GM12872 (cell line): ENCODE measurements at regions not wholly inside any gene's neighbourhood (a gene's known extent, or its start where the extent isn't known, plus 50 kb on each side); places are given as distances from the start of the nearest gene placed in this dataset.

Source experiments
- TF ChIP-seq, protein P1 (sequence below): IDR thresholded peaks from 3 replicates; pipeline ENCODE4 v1.5.1; 2011; ENCODE audit warnings: low read depth, mild to moderate bottlenecking, low read length, moderate library complexity; ENCODE audit not compliant: insufficient read depth

DNA sequence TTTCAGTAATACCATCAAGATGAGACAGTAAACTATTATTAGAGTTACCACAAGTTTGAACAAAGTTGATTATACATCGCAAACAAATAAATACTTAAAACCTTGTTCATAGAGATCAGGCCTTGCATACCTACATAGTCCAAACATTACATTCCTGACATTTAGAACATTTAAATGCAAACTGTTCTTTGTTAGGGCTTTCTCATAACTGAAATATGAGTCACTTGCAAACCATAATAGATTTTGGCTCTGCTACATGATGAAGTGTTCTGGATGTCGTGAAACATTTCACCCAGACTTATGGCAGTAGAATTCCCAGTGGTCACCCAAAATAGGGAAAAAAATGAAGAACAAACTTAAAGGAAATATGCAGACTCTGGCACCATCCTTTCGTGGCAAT lies 75.0 kb downstream of the FAT4 start:
- TF ChIP-seq, protein P1, sequence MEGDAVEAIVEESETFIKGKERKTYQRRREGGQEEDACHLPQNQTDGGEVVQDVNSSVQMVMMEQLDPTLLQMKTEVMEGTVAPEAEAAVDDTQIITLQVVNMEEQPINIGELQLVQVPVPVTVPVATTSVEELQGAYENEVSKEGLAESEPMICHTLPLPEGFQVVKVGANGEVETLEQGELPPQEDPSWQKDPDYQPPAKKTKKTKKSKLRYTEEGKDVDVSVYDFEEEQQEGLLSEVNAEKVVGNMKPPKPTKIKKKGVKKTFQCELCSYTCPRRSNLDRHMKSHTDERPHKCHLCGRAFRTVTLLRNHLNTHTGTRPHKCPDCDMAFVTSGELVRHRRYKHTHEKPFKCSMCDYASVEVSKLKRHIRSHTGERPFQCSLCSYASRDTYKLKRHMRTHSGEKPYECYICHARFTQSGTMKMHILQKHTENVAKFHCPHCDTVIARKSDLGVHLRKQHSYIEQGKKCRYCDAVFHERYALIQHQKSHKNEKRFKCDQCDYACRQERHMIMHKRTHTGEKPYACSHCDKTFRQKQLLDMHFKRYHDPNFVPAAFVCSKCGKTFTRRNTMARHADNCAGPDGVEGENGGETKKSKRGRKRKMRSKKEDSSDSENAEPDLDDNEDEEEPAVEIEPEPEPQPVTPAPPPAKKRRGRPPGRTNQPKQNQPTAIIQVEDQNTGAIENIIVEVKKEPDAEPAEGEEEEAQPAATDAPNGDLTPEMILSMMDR: no peak

DNA sequence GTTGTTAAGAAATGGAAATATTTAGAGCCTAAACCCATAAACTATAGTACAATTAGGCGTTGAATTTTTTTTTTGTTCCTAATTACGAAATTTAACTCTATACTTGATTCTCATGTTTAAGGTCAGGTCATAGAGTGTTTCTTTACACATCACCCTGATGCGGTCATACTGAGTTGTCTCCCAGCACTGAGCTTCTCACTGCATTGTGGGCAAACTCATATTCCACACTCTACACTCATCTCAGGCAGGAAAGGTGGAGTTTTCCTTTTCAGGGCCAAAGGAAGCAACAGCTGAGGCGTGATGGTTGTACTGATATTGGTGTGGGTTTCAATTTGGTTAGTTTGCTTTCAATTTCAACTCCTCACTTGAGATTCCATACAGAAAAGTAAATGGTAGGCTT lies 75.4 kb downstream of the FAT4 start:
- TF ChIP-seq, protein P1: no peak

DNA sequence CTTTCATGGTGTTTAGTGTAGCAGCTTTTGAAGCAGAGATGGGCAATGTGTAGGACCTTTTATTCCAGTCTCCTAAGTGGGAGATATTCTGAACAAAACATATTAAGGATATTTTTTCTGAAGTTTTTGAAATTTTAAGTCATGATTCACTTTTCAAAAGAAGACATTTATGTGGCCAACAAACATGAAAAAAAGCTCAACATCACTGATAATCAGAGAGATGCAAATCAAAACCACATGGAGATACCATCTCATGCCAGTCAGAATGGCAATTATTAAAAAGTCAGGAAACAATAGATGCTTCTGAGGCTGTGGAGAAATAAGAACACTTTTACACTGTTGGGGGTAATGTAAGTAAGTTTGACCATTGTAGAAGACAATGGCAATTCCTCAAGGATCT lies 76.0 kb downstream of the FAT4 start:
- TF ChIP-seq, protein P1: no peak

DNA sequence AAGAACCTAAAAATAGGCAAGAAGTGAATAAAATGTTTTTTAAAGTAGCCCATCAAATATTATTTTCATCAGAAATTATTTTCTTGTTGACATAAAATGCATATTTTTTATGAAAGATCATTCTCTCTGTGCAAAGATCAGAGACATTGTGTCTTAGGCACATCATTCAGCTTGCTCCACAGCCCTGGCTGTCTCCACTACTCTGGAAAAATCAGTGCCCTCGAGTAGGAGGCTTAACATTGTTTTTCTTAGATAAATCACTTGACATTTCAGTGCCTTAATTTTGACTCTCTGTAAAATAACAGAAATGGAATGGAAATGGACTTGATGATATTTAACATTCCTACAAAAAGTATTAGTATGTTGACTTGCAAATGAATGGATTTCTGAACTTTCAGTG lies 77.9 kb downstream of the FAT4 start:
- TF ChIP-seq, protein P1: no peak

DNA sequence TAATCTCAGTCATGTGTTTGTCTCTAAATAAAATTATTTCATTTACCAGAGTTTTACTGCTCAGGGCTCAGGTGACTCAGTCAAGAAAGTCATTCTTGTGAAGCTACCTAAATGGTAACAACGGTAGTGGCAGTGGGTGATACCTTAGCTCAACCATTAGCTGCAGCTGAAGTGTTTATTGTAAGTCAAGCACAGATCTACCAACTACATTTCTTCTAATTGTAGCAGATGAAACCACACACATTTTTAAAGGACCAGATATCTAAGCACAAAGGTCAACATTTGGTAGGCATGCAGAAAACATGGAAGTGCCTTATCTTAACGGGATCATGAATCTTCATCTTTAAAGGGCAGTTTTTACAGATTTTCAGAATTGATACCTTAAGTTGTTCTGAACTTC lies 79.1 kb downstream of the FAT4 start:
- TF ChIP-seq, protein P1: no peak

DNA sequence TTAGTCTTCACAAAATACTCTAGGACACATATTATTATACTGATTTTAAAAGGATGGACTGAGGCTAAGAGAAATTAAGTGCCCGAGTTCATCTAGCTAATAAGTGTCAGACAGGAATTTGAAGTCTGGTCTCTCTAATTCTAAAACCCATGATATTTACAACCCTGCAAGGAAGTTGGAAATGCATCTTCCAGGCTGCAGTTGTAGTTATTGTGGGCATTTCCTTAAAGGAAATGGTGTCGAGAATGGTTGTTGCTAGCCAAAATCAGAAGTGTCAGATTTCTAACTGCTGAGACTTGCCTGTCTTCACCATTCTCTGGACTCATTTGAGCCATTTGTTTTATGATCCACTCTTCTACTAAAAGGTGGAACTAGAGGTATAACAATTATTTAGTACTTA lies 82.5 kb downstream of the FAT4 start:
- TF ChIP-seq, protein P1: no peak

DNA sequence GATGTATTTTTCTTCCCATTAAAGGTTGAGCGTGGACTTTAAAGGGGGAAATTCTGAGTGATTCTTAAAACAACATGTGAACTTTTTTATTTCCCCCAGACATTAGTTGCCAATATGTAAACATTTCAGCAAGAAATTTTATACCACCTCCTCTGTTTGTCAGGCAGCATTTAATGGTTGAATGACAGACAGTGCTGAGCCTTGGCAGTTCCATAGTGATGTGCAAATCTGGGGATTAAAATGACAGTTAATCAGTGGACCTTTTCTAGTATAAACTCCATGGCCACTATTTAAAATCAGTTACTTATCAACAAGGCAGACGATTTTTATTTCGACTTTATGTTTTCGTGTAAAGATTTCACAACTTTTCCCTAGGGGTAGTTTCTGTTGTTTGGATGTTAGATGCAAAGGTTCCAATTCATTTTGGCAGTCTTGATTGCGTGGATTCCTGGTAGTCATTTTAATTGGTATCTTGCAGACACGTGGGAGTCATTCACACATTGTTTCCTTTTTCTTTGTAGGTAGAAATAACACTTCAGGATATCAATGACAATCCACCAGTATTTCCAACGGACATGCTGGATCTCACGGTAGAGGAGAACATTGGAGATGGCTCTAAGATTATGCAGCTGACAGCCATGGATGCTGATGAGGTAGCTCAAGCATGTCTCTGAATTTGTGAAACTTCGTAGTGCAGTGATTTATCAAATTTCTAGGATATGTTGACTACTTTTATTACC lies 83.7 kb downstream of the FAT4 start:
- TF ChIP-seq, protein P1: no peak
